ENCODE measurements at regions not wholly inside any gene's neighbourhood (a gene's known extent, or its start where the extent isn't known, plus 50 kb on each side); places are given as distances from the start of the nearest gene placed in this dataset.
A peak's percentile ranks its signal among the peaks of the same experiment; 100 is the strongest.

DNA sequence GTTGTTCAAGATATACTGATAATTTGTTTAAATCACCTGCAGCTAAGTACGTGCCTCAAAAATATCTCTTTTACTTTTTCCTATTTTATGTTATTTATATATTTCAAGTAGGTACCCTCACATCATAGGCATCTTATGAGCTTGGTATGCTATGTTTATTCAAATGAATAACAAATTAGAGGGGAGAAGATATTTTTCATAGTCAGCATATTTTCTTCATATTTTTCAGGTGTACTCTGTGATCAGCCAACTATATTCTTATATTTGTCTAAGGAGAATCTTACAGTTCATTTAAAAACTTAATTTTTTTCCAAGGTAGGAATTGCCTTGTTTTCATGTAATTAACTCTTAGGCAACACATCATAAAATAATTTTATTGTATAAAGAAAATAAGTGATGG, 421.1 kb upstream of the GRM7 start:
- 0% methylated on average over 1 of the region's 1 CpG for WGBS (ENCODE audit: low lambda C conversion rate)
- TF ChIP-seq MAFF (IDR thresholded peaks at IDR 0.05; ENCODE audit: low read depth, low read length) (peak; percentile 91), ZNF354B (CRISPR knock-in tag; IDR thresholded peaks at IDR 0.05) (no peak), EHMT2 (IDR thresholded peaks at IDR 0.05; ENCODE audit: borderline replicate concordance, low read depth, low read length) (no peak), MAFK (conservative IDR thresholded peaks at IDR 0.05 in 1 of 2, IDR thresholded peaks at IDR 0.05 in 1 of 2; ENCODE audit: low read length in 2 of 2) (peak; percentile 85 to 94)
- TF ChIP-seq, protein P1, sequence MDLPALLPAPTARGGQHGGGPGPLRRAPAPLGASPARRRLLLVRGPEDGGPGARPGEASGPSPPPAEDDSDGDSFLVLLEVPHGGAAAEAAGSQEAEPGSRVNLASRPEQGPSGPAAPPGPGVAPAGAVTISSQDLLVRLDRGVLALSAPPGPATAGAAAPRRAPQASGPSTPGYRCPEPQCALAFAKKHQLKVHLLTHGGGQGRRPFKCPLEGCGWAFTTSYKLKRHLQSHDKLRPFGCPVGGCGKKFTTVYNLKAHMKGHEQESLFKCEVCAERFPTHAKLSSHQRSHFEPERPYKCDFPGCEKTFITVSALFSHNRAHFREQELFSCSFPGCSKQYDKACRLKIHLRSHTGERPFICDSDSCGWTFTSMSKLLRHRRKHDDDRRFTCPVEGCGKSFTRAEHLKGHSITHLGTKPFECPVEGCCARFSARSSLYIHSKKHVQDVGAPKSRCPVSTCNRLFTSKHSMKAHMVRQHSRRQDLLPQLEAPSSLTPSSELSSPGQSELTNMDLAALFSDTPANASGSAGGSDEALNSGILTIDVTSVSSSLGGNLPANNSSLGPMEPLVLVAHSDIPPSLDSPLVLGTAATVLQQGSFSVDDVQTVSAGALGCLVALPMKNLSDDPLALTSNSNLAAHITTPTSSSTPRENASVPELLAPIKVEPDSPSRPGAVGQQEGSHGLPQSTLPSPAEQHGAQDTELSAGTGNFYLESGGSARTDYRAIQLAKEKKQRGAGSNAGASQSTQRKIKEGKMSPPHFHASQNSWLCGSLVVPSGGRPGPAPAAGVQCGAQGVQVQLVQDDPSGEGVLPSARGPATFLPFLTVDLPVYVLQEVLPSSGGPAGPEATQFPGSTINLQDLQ (CRISPR knock-in tag; IDR thresholded peaks at IDR 0.05), result no peak
- Histone ChIP-seq H3K4me1 (ENCODE audit: insufficient read depth, low read length) (no peaks in the 10 kb centered on the region), H3K36me3 (replicated peaks in 1 of 2; ENCODE audit: control insufficient read depth in 1 of 2, insufficient read depth in 2 of 2, low read length in 2 of 2) (no peaks in the 10 kb centered on the region), H3K79me2 (ENCODE audit: insufficient read depth, low read length) (no peaks in the 10 kb centered on the region), H4K20me1 (ENCODE audit: insufficient read depth, low read length) (no peaks in the 10 kb centered on the region), H3K4me2 (ENCODE audit: low read depth, low read length) (no peak overlapping the region), H3K4me3 (replicated peaks in 1 of 3; ENCODE audit: insufficient read depth in 1 of 3, low read depth in 2 of 3, low read length in 3 of 3) (no peak overlapping the region), H3K27ac (ENCODE audit: extremely low read length, insufficient read depth, low read length) (no peak overlapping the region), H3K27me3 (ENCODE audit: control insufficient read depth in 1 of 2, insufficient read depth in 2 of 2, low read length in 2 of 2) (no peaks in the 10 kb centered on the region), H3K9ac (ENCODE audit: insufficient read depth, low read depth, low read length) (no peak overlapping the region), H2AFZ (ENCODE audit: low read length) (no peak overlapping the region), H3K9me3 (ENCODE audit: low read length) (peaks cover 90% of the 10 kb centered on the region)
- no peak for DNase-seq (ENCODE audit: low spot score)
- ChIA-PET POLR2A (no interaction called here), CTCF (ENCODE audit: low intra/inter-chr PET ratio, low total read pairs) (no interaction called here)
- FAIRE-seq, result no peak
- intact Hi-C loops (cut with micrococcal nuclease; ENCODE audit: unreplicated experiment), result no loop called here
- no TSS peak for BruUV-seq (replicated peaks)
- no peak for ATAC-seq
- in situ Hi-C loops (cut with HindIII; ENCODE audit: extremely low pct_ligation_motif_present, low pct_unique_long_range_greater_than_20kb), result no loop called here

DNA sequence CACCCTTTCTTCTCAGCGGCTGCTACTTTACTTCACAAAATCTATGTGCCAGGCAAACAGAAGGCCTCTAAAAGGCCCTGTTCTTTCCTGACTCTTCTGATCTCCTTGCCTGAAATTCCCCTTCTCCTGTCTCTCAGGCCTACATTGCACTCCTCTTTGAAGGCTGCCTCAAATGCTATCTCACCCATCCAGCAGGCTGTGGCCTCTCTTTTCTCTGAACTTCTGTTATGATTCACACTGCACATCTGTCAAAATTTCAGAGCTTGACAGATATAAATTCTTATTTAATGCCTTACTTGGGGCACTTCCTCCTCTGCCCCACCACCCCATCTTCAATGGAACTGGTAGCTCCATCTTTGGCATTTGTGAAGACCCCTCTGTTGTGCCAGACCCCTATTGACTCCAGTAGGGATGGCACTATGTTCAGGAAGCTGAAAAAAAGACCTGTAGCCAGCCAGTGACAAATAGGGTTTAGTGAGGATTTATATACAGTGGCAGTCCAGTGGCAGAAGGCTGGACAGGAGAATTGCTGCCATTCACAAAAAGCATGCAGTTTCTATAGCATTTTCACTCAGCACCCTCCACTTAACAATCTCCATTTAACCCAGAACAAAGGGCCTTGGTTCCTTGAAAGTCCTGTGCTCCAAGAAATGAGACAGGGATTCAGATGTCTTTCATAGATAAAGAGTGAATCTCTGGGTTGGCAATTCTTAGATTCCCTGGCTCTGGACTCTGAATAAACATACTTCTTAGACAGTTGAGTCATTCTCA, 415.8 kb upstream of the GRM7 start:
- no peaks in the 10 kb centered on the region for H3K36me3 ChIP-seq (replicated peaks in 1 of 2; ENCODE audit: control insufficient read depth in 1 of 2, insufficient read depth in 2 of 2, low read length in 2 of 2)
- ChIA-PET POLR2A (no interaction called here), CTCF (ENCODE audit: low intra/inter-chr PET ratio, low total read pairs) (no interaction called here)
- DNase-seq (ENCODE audit: low spot score) (no peak), ATAC-seq (no peak), FAIRE-seq (no peak)
- 0% methylated on average over 1 of the region's 1 CpG for WGBS (ENCODE audit: low lambda C conversion rate)
- intact Hi-C loops (cut with micrococcal nuclease; ENCODE audit: unreplicated experiment), result no loop called here
- H3K9ac ChIP-seq (ENCODE audit: insufficient read depth, low read depth, low read length), result no peak overlapping the region
- no peaks in the 10 kb centered on the region for H3K4me1 ChIP-seq (ENCODE audit: insufficient read depth, low read length)
- no peaks in the 10 kb centered on the region for H4K20me1 ChIP-seq (ENCODE audit: insufficient read depth, low read length)
- H3K4me3 ChIP-seq (replicated peaks in 1 of 3; ENCODE audit: insufficient read depth in 1 of 3, low read depth in 2 of 3, low read length in 3 of 3), result no peak overlapping the region
- no peak overlapping the region for H2AFZ ChIP-seq (ENCODE audit: low read length)
- H3K27me3 ChIP-seq (ENCODE audit: control insufficient read depth in 1 of 2, insufficient read depth in 2 of 2, low read length in 2 of 2), result no peaks in the 10 kb centered on the region
- no TSS peak for BruUV-seq (replicated peaks)
- no peak overlapping the region for H3K27ac ChIP-seq (ENCODE audit: extremely low read length, insufficient read depth, low read length)
- H3K4me2 ChIP-seq (ENCODE audit: low read depth, low read length), result no peak overlapping the region
- in situ Hi-C loops (cut with HindIII; ENCODE audit: extremely low pct_ligation_motif_present, low pct_unique_long_range_greater_than_20kb), result no loop called here
- peaks cover 88% of the 10 kb centered on the region for H3K9me3 ChIP-seq (ENCODE audit: low read length)
- H3K79me2 ChIP-seq (ENCODE audit: insufficient read depth, low read length), result no peaks in the 10 kb centered on the region
- TF ChIP-seq RNF2 (conservative IDR thresholded peaks at IDR 0.05; ENCODE audit: low read depth) (no peak), ZNF720 (CRISPR knock-in tag; IDR thresholded peaks at IDR 0.05) (no peak)
- TF ChIP-seq, protein P2, sequence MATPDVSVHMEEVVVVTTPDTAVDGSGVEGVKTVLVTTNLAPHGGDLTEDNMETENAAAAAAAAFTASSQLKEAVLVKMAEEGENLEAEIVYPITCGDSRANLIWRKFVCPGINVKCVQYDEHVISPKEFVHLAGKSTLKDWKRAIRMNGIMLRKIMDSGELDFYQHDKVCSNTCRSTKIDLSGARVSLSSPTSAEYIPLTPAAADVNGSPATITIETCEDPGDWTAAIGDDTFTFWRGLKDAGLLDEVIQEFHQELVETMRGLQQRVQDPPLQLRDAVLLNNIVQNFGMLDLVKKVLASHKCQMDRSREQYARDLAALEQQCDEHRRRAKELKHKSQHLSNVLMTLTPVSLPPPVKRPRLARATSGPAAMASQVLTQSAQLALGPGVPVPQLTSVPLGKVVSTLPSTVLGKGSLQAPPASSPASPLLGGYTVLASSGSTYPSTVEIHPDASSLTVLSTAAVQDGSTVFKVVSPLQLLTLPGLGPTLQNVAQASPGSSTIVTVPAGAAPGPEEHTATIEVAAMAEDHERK (CRISPR knock-in tag; IDR thresholded peaks at IDR 0.05; ENCODE audit: low read depth), result no peak
